ENCODE measurements at regions not wholly inside any gene's neighbourhood (a gene's known extent, or its start where the extent isn't known, plus 50 kb on each side); places are given as distances from the start of the nearest gene placed in this dataset.

DNA sequence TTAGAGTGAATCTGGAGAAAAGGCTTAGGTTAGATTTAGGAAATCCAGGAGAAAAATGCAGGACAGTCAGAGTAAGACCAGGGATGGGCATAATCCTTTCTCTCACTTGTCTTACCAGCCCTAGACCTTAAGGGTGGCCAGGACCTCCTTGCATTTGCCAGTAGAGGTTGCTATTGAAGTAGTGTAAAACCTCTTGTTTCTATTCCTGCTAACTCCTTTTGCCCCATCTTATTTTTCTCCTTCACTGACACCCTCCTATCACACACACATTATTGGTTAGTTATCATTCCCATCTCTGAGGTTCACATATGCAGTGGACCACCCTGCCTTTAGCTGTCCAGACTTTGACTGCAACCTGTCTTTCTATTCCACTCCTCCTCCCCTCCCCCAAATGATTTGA, 75.0 kb upstream of the MACF1 start:
- Mint-ChIP-seq H3K9me3 (no peaks in the 10 kb centered on the region), H3K27ac (ENCODE audit: unreplicated experiment) (no peak overlapping the region), H3K4me3 (no peak overlapping the region), H3K36me3 (ENCODE audit: low read depth) (no peaks in the 10 kb centered on the region), H3K4me1 (peaks cover 54% of the 10 kb centered on the region), H3K27me3 (ENCODE audit: low read depth) (no peaks in the 10 kb centered on the region)
- no peak for DNase-seq (ENCODE audit: low read depth, low spot score)
- TF ChIP-seq, protein P1, sequence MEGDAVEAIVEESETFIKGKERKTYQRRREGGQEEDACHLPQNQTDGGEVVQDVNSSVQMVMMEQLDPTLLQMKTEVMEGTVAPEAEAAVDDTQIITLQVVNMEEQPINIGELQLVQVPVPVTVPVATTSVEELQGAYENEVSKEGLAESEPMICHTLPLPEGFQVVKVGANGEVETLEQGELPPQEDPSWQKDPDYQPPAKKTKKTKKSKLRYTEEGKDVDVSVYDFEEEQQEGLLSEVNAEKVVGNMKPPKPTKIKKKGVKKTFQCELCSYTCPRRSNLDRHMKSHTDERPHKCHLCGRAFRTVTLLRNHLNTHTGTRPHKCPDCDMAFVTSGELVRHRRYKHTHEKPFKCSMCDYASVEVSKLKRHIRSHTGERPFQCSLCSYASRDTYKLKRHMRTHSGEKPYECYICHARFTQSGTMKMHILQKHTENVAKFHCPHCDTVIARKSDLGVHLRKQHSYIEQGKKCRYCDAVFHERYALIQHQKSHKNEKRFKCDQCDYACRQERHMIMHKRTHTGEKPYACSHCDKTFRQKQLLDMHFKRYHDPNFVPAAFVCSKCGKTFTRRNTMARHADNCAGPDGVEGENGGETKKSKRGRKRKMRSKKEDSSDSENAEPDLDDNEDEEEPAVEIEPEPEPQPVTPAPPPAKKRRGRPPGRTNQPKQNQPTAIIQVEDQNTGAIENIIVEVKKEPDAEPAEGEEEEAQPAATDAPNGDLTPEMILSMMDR (conservative IDR thresholded peaks at IDR 0.05), result no peak

- DNase-seq (ENCODE audit: low read depth, low spot score), result no peak
- TF ChIP-seq, protein P1 (conservative IDR thresholded peaks at IDR 0.05), result no peak
- no peaks in the 10 kb centered on the region for H3K9me3 Mint-ChIP-seq
- no peaks in the 10 kb centered on the region for H3K27me3 Mint-ChIP-seq (ENCODE audit: low read depth)
- H3K27ac Mint-ChIP-seq (ENCODE audit: unreplicated experiment), result no peak overlapping the region
- peaks cover 54% of the 10 kb centered on the region for H3K4me1 Mint-ChIP-seq
- H3K4me3 Mint-ChIP-seq, result no peak overlapping the region
- H3K36me3 Mint-ChIP-seq (ENCODE audit: low read depth), result peaks cover 2% of the 10 kb centered on the region
Measured at GRCh38 chr1:39130325-39130724, 74.2 kb upstream of the MACF1 start.

GRCh38 chr1:39131940-39132339, 72.6 kb upstream of the MACF1 start:
- no peak for DNase-seq (ENCODE audit: low read depth, low spot score)
- TF ChIP-seq, protein P1 (conservative IDR thresholded peaks at IDR 0.05), result no peak
- peaks cover 2% of the 10 kb centered on the region for H3K36me3 Mint-ChIP-seq (ENCODE audit: low read depth)
- H3K27me3 Mint-ChIP-seq (ENCODE audit: low read depth), result no peaks in the 10 kb centered on the region
- no peak overlapping the region for H3K4me3 Mint-ChIP-seq
- no peak overlapping the region for H3K27ac Mint-ChIP-seq (ENCODE audit: unreplicated experiment)
- H3K9me3 Mint-ChIP-seq, result no peaks in the 10 kb centered on the region
- H3K4me1 Mint-ChIP-seq, result peaks cover 53% of the 10 kb centered on the region

- H3K4me3 Mint-ChIP-seq, result no peak overlapping the region
- H3K27ac Mint-ChIP-seq (ENCODE audit: unreplicated experiment), result peak overlapping the region; percentile 92
- DNase-seq (ENCODE audit: low read depth, low spot score), result peak; percentile 18
- no peaks in the 10 kb centered on the region for H3K27me3 Mint-ChIP-seq (ENCODE audit: low read depth)
- peaks cover 2% of the 10 kb centered on the region for H3K36me3 Mint-ChIP-seq (ENCODE audit: low read depth)
- TF ChIP-seq, protein P1 (conservative IDR thresholded peaks at IDR 0.05), result peak; percentile 57
- no peaks in the 10 kb centered on the region for H3K9me3 Mint-ChIP-seq
- H3K4me1 Mint-ChIP-seq, result peaks cover 45% of the 10 kb centered on the region
Measured at GRCh38 chr1:39132505-39133339, 71.8 kb upstream of the MACF1 start.

DNA sequence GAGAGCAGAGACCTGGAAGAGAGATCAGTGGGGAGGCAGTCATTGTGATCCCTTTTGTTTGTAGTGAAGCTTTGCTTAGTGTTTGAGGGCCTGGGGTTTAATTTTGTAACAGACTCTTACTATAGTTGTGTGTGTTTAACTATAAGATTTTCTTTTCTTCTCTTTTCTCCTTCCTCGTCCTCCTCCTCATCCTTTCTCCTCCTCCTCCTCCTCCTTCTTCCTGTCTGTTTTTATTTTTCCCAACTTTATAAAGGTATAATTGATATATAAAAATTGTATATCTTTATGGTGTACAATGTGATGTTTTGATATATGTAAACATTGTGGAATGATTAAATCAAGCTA, 71.2 kb upstream of the MACF1 start:
- H3K4me3 Mint-ChIP-seq, result no peak overlapping the region

More for the DNA sequence above, 71.2 kb upstream of the MACF1 start:
- H3K36me3 Mint-ChIP-seq (ENCODE audit: low read depth), result peaks cover 2% of the 10 kb centered on the region
- H3K9me3 Mint-ChIP-seq, result no peaks in the 10 kb centered on the region
- H3K27ac Mint-ChIP-seq (ENCODE audit: unreplicated experiment), result peak overlapping the region; percentile 92
- DNase-seq (ENCODE audit: low read depth, low spot score), result no peak
- H3K4me1 Mint-ChIP-seq, result peaks cover 45% of the 10 kb centered on the region
- no peaks in the 10 kb centered on the region for H3K27me3 Mint-ChIP-seq (ENCODE audit: low read depth)
- TF ChIP-seq, protein P1 (conservative IDR thresholded peaks at IDR 0.05), result no peak
